HG03354 (cell line): ENCODE measurements at regions not wholly inside any gene's neighbourhood (a gene's known extent, or its start where the extent isn't known, plus 50 kb on each side); places are given as distances from the start of the nearest gene placed in this dataset.

Experiments
- ATAC-seq: cut with Tn5 transposase; IDR thresholded peaks from one replicate; pipeline ENCODE4 v1.9.1; 2021; ENCODE audit warnings: mild to moderate bottlenecking; ENCODE audit not compliant: unreplicated experiment, poor library complexity, severe bottlenecking

GRCh38 chr5:68161156-68161555 lies 54.4 kb upstream of the PIK3R1 start:
- no peak for ATAC-seq

- no peak for ATAC-seq
These were observed 56.2 kb upstream of the PIK3R1 start for GRCh38 chr5:68159224-68159951.

GRCh38 chr5:68155940-68156339 lies 59.6 kb upstream of the PIK3R1 start:
- ATAC-seq, result no peak

- no peak for ATAC-seq
These were observed 61.3 kb upstream of the PIK3R1 start for GRCh38 chr5:68154119-68154857.

GRCh38 chr5:68151812-68152211 lies 63.7 kb upstream of the PIK3R1 start:
- no peak for ATAC-seq

GRCh38 chr5:68149189-68149588 lies 66.4 kb upstream of the PIK3R1 start:
- ATAC-seq, result peak; percentile 57

DNA sequence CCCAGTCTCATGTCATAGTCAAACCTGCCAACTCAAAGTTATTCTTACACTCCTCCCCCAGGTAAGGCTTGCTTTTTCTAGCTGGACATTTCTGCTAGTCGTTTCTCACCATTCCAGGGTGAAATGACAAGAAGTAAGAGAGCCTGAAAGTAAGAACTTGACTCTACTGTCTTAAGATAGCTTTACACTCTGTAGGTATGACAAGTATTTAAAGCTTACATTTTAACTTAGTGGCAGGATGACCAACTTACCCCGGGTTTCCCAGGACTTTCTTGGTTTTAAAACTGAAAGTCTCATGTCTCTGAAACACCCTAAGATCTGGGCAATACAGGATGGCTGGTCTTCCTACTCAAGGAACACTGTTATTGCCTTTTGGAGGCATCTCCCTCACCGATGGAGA lies 67.5 kb upstream of the PIK3R1 start:
- peak; percentile 36 for ATAC-seq

DNA sequence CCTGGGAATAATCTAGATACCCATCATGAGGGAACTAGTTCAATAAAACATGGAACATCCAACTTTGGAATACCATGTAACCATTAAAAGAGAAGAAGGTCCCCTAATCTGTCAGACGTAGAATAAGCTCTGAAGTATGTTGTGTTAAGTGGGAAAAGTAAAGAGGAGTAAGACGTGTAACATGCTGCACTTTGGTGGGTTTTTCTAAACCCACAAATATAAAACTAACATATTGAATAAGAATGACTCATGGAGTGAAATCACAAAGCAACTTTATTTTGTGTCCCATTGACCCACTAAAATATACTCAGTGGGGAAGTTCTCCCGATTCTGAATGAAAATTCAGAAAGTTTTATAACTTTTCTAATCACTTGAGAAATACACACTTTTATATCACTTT lies 67.9 kb upstream of the PIK3R1 start:
- no peak for ATAC-seq

DNA sequence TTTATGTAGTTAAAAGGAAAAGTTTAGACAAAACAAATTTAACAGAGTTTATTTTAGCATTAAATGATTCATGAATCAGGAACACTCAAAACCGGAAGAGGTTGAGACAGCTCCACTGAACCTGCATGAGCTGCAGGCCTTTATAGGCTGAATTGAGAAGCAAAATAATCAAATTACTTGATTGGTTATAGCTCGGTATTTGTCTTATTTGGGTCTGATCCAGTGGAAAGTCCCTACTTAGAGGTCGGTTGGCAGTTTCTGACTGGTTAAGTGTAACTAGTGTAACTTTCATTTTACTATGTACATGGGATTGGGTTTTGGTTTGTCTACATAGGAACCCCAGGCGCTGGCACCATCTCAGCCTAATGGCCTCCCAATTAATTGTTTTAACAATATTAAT lies 74.1 kb upstream of the PIK3R1 start:
- peak; percentile 58 for ATAC-seq

- peak; percentile 62 for ATAC-seq
These were observed 74.8 kb upstream of the PIK3R1 start for GRCh38 chr5:68140763-68141162.

DNA sequence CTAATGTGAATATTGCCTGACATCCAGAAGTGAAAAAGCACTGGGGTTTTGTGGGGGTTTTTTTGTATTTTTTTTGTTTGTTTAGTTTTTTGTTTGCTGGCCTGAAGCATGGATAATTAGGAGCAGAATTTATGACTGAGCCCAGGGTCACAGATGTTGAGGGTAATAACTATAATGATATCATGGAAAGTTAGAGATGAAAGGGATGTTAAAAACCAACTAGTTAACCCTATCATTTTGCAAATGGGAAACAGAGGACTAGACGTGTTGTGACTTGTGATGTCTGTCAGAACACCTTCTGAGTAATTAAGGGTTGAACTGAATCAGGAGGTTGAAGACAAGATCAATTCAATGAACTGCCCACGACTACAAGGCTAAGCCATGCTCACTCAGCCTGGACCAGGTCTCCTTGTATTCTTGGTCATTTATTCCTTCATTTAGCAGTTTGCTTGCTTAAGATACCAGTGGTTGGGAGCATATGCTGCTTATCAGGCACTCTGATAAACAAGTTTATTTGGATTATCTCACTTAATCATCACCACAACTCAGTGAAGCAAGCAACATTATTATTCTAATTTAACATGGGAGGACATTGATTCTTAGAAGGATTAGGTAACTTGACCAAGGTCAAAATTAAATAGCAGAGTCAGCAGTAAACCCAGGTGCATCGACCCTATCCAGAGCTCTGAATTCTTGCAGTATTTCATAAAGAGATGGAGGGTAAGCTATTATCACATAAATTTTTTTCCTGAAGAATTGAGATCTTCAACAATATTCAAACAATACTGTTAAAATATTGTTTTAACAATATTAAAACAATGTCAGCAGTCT lies 75.7 kb upstream of the PIK3R1 start:
- ATAC-seq, result no peak

GRCh38 chr5:68137511-68138140 lies 77.9 kb upstream of the PIK3R1 start:
- ATAC-seq, result no peak

- no peak for ATAC-seq
These were observed 80.8 kb upstream of the PIK3R1 start for GRCh38 chr5:68134669-68135313.

- no peak for ATAC-seq
These were observed 81.4 kb upstream of the PIK3R1 start for GRCh38 chr5:68134033-68134668.

- no peak for ATAC-seq
These were observed 85.3 kb upstream of the PIK3R1 start for GRCh38 chr5:68130253-68130652.

DNA sequence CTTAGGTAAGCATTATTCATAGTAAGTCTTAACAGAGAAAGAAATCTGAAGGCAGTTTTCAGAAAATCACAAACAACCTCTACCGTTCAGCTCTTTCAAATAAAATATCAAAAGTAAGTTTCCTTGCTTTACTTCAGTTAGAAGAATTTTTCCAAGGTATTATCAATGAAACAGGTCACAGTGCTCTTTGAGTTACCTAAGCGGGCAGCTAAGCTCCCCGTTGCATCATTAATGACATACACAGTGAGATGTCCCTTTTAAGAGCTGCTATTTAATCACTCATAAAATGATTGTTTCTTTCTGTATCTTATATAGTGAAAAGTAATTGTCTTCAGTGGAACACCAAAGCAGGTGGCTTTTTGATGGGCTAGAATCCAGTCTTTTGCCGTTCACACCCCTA lies 86.2 kb upstream of the PIK3R1 start:
- no peak for ATAC-seq

GRCh38 chr5:68126886-68127285 lies 88.7 kb upstream of the PIK3R1 start:
- no peak for ATAC-seq

DNA sequence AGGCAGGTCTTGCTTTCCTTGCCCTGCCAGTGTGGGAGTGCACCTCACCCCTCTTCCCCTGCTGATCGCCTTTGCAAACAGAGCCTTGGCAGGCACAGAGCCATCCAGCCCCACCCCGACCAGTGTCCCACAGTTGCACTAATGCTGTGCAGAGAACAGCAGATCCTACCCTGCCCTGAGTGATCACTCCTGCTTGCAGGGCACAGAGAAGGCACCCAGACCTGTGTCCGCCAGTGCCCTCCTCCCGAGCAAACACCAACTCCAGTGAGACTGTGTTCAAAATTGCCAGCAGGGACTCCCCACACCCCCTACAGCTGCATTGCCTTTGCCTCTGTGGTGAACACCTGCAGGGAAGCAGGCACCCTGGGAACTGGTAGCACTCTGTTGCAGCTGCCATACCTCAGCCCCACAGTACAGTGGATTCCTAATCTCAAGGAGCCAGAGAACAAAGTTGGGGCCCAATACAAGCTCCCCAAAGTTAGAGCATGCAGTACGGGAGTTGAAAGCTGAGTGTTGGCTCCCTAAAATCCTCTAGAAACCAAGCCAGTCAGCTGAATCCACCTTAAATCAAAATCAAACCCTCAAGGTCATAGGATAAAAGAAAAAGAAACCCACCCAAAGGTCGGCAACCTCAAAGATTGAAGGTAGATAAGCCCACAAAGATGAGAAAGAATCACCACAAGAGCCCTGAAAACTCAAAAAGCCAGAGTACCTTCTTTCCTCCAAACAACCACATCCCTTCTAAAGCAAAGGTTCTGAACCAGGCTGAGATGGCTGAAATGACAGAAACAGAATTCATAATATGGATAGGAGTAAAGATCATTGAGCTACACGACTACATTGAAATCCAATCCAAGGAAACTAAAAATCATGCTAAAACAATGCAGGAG lies 92.9 kb upstream of the PIK3R1 start:
- no peak for ATAC-seq
